Upper lobe of left lung (tissue), 6 donors: ENCODE measurements at regions not wholly inside any gene's neighbourhood (a gene's known extent, or its start where the extent isn't known, plus 50 kb on each side); places are given as distances from the start of the nearest gene placed in this dataset.

ENCODE experiments used
- ATAC-seq, 2 donors: fragments of 200-7000 bp; cut with Tn5 transposase; one replicate each; pipeline ENCODE4 v1.9.1; 2022; ENCODE audit warnings: mild to moderate bottlenecking in 2 of 2, moderate library complexity in 2 of 2; ENCODE audit not compliant: low FRiP score in 2 of 2
- DNase-seq, 2 donors: peaks; one replicate each; pipeline ENCODE4 v3.0.0-alpha.2; 2019 to 2020
- H3K27ac ChIP-seq, 4 donors: fragments of 200-600 bp; sonication (generic); one replicate each; pipeline ENCODE4 v1.5.1; 2016 to 2019
- H3K27me3 ChIP-seq, 4 donors: fragments of 200-600 bp; sonication (generic); one replicate each; pipeline ENCODE4 v1.5.1; 2017 to 2019
- H3K36me3 ChIP-seq, 4 donors: fragments of 200-600 bp; sonication (generic); one replicate each; pipeline ENCODE4 v1.5.1; 2016 to 2019
- H3K4me1 ChIP-seq, 4 donors: fragments of 200-600 bp; sonication (generic); one replicate each; pipeline ENCODE4 v1.5.1; 2018 to 2019
- H3K4me3 ChIP-seq, 4 donors: fragments of 200-600 bp; sonication (generic); one replicate each; pipeline ENCODE4 v1.5.1; 2017 to 2019; ENCODE audit warnings: mild to moderate bottlenecking in 2 of 4, moderate library complexity in 1 of 4
- H3K9me3 ChIP-seq, 4 donors: fragments of 200-600 bp; sonication (generic); one replicate each; pipeline ENCODE4 v1.5.1; 2018 to 2019
- CTCF ChIP-seq, 6 experiments: fragments of 450-650 bp in 4 of 6; fragments of 200-600 bp in 2 of 6; sonication (generic) in 2 of 6; IDR thresholded peaks; one replicate each; pipeline ENCODE4 v1.5.1; 2016 to 2019; ENCODE audit warnings: antibody characterized with exemption in 6 of 6
- EP300 ChIP-seq, 4 donors: sonication (generic); formaldehyde crosslinking; IDR thresholded peaks; one replicate each; pipeline ENCODE4 v1.5.1; 2017; ENCODE audit warnings: antibody characterized with exemption in 4 of 4, control low read depth in 2 of 4
- POLR2A ChIP-seq, 4 donors: fragments of 450-650 bp; IDR thresholded peaks; one replicate each; pipeline ENCODE4 v1.5.1; 2016 to 2017; ENCODE audit warnings: antibody characterized with exemption in 4 of 4, mild to moderate bottlenecking in 2 of 4
- POLR2AphosphoS5 ChIP-seq, 2 donors: sonication (generic); formaldehyde crosslinking; IDR thresholded peaks; one replicate each; pipeline ENCODE4 v1.5.1; 2017; ENCODE audit warnings: antibody characterized with exemption in 2 of 2
- WGBS, 2 donors: methylation state at CpG; one replicate each; pipeline ENCODE4 v1.1.5; 2017 to 2018; 5-methylcytosine and 5-hydroxymethylcytosine counted together
- donor health status: DM: no; HTN: no; CAD: no; lungs with moderate emphysema.
- donor health status: DM: no; HTN: yes; CAD: no; lungs with severe emphysema.

DNA sequence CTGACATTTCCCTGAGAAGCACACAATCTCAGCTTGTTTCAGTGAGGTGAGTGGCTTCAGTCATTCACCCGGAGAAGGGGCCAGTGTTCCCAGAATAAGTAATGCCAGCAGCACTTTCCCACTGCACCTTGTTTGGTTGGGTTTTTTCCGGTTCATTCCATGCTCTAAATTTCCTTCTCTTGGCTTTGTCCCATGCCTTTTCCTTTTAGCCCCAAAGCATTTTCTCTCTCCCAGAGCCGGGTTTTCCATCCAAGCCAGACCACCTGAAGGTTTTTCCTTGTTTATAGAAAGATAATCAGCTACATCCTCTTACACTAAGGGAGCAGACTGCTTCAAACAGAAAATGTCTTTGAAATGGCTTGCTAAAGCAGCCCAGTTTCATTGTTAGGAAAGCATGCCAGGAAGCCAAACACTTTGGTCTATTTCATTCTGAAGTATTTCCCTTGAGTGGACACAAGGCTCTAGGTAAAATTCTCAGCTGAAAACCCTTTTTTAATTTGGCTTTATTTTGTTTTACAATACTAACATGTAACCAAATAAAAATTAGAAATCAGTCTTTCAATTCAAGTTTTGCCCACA is 501.6 kb downstream of the DTWD2 start:
- Histone ChIP-seq H3K4me3 (no peak overlapping the region), H3K4me1 (no peaks in the 10 kb centered on the region), H3K9me3 (peaks cover 0 to 5% (median 2%) of the 10 kb centered on the region in 4 donors), H3K27ac (no peak overlapping the region), H3K36me3 (no peaks in the 10 kb centered on the region), H3K27me3 (no peaks in the 10 kb centered on the region)
- DNase-seq (no peak), ATAC-seq (no peak)
- TF ChIP-seq POLR2A (IDR thresholded peaks at IDR 0.05) = no peak
- TF ChIP-seq CTCF (IDR thresholded peaks at IDR 0.05) = no peak
- no peak for TF ChIP-seq EP300 (IDR thresholded peaks at IDR 0.05)
- no peak for TF ChIP-seq POLR2AphosphoS5 (IDR thresholded peaks at IDR 0.05)
- 19 to 27% methylated on average over 3 of the region's 3 CpGs for WGBS, 2 donors

DNA sequence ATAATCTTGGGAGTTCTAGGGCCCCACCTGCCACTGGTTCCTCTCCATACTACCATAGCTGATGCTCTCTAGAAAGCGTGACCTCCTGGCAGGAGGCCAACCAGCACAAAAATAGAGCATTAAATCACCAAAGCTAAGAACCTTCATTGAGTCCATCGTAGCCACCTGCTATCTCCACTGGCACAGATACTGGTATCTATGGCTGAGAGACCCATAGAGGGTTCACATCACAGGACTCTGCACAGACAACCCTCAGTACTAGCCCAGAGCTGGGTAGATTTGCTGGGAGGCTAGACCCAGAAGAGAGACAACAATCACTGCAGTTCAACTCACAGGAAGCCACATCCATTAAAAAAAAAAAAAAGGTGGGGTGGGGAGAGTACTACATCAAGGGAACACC is 509.1 kb downstream of the DTWD2 start:
- TF ChIP-seq EP300 (IDR thresholded peaks at IDR 0.05) (no peak), CTCF (IDR thresholded peaks at IDR 0.05) (no peak), POLR2A (IDR thresholded peaks at IDR 0.05) (no peak), POLR2AphosphoS5 (IDR thresholded peaks at IDR 0.05) (no peak)
- Histone ChIP-seq H3K36me3 (no peaks in the 10 kb centered on the region), H3K27me3 (no peaks in the 10 kb centered on the region), H3K9me3 (peaks cover 0 to 12% (median 4%) of the 10 kb centered on the region in 4 donors), H3K4me1 (no peaks in the 10 kb centered on the region), H3K27ac (no peak overlapping the region), H3K4me3 (no peak overlapping the region)
- DNase-seq (no peak), ATAC-seq (no peak)
- WGBS, 2 donors = 86 to 95% methylated on average over 2 of the region's 2 CpGs

DNA sequence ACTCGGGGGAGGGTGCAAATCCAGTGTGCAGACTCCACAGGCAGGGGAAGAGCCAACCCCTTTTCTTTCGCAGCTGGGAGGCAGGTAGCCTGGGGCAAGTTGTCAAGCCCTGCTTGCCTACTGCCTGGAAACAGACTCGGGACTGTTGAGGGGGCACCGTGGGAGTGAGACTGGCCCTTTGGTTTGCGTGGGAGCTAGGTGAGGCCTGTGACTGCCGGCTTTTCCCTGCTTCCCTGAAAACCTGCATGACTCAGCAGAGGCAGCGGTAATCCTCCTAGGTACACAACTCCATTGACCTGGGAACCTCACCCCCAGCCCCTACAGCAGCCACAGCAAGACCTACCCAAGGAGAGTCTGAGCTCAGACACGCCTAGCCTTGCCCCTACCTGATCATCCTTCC is 509.5 kb downstream of the DTWD2 start:
- no peak overlapping the region for H3K27ac ChIP-seq
- TF ChIP-seq EP300 (IDR thresholded peaks at IDR 0.05) (no peak), POLR2A (IDR thresholded peaks at IDR 0.05) (no peak)
- 90 to 97% methylated on average over 3 to 8 of the region's 8 CpGs for WGBS, 2 donors

GRCh38 chr5:118468085-118468484 is 520.3 kb downstream of the DTWD2 start:
- DNase-seq (no peak), ATAC-seq (no peak)
- no peaks in the 10 kb centered on the region for H3K4me1 ChIP-seq
- H3K27ac ChIP-seq = no peak overlapping the region
- no peak overlapping the region for H3K4me3 ChIP-seq
- no peaks in the 10 kb centered on the region for H3K27me3 ChIP-seq
- TF ChIP-seq POLR2A (IDR thresholded peaks at IDR 0.05) (no peak), CTCF (IDR thresholded peaks at IDR 0.05) (no peak), POLR2AphosphoS5 (IDR thresholded peaks at IDR 0.05) (no peak), EP300 (IDR thresholded peaks at IDR 0.05) (no peak)
- no peaks in the 10 kb centered on the region for H3K9me3 ChIP-seq
- no peaks in the 10 kb centered on the region for H3K36me3 ChIP-seq

More for the DNA sequence above, 509.5 kb downstream of the DTWD2 start:
- H3K4me3 ChIP-seq = no peak overlapping the region
- no peak for ATAC-seq
- no peaks in the 10 kb centered on the region for H3K36me3 ChIP-seq
- no peaks in the 10 kb centered on the region for H3K27me3 ChIP-seq
- no peaks in the 10 kb centered on the region for H3K4me1 ChIP-seq
- H3K9me3 ChIP-seq = peaks cover 0 to 10% (median 4%) of the 10 kb centered on the region in 4 donors
- no peak for DNase-seq

- H3K27ac ChIP-seq = no peak overlapping the region
- ATAC-seq (no peak), DNase-seq (no peak)
- no peaks in the 10 kb centered on the region for H3K36me3 ChIP-seq
- no peaks in the 10 kb centered on the region for H3K27me3 ChIP-seq
- H3K9me3 ChIP-seq = no peaks in the 10 kb centered on the region
- H3K4me3 ChIP-seq = no peak overlapping the region
- H3K4me1 ChIP-seq = no peaks in the 10 kb centered on the region
- WGBS, 2 donors = 61 to 78% methylated on average over 3 of the region's 3 CpGs
- TF ChIP-seq CTCF (IDR thresholded peaks at IDR 0.05) (no peak), POLR2AphosphoS5 (IDR thresholded peaks at IDR 0.05) (no peak), EP300 (IDR thresholded peaks at IDR 0.05) (no peak), POLR2A (IDR thresholded peaks at IDR 0.05) (no peak)
Measured at GRCh38 chr5:118467103-118467502, 521.2 kb downstream of the DTWD2 start.
